CD14-positive monocyte (primary cell): ENCODE measurements at regions not wholly inside any gene's neighbourhood (a gene's known extent, or its start where the extent isn't known, plus 50 kb on each side); places are given as distances from the start of the nearest gene placed in this dataset.

Source experiments
- DNase-seq, 3 donors: peaks; one replicate each; pipeline ENCODE4 v3.0.0-alpha.2; 2011 to 2022
- H2AFZ ChIP-seq: 2 replicates; pipeline ENCODE4 v1.6.0; 2012; ENCODE audit warnings: mild to moderate bottlenecking, low read depth, low read length, inconsistent platforms; ENCODE audit not compliant: insufficient read depth, poor library complexity, severe bottlenecking
- H3K27ac ChIP-seq, 2 donors: 1 replicate in 1 of 2; 2 replicates in 1 of 2; pipeline ENCODE4 v1.5.1; 2012 to 2013; ENCODE audit warnings: low read length in 2 of 2, control low read depth in 1 of 2, inconsistent platforms in 1 of 2, low read depth in 1 of 2, mild to moderate bottlenecking in 1 of 2
- H3K27me3 ChIP-seq, 2 donors: one replicate each; pipeline versions ENCODE4 v1.6.0 to v1.6.1; 2011 to 2013; ENCODE audit warnings: low read length in 2 of 2; ENCODE audit not compliant: control insufficient read depth in 2 of 2, insufficient read depth in 2 of 2
- H3K36me3 ChIP-seq, 2 donors: replicated peaks in 1 of 2; 1 replicate in 1 of 2; 2 replicates in 1 of 2; pipeline versions ENCODE4 v1.5.1 to v1.6.1; 2012 to 2013; ENCODE audit warnings: low read length in 2 of 2, control low read depth in 1 of 2, inconsistent platforms in 1 of 2, mild to moderate bottlenecking in 1 of 2; ENCODE audit not compliant: insufficient read depth in 2 of 2, control insufficient read depth in 1 of 2
- H3K4me1 ChIP-seq, 2 donors: 1 replicate in 1 of 2; 2 replicates in 1 of 2; pipeline versions ENCODE4 v1.5.1 to v1.6.1; 2012 to 2013; ENCODE audit warnings: low read length in 2 of 2, control low read depth in 1 of 2, inconsistent platforms in 1 of 2, mild to moderate bottlenecking in 1 of 2, moderate library complexity in 1 of 2; ENCODE audit not compliant: insufficient read depth in 2 of 2, control insufficient read depth in 1 of 2
- H3K4me2 ChIP-seq: replicated peaks from 2 replicates; pipeline ENCODE3; 2012; ENCODE audit warnings: low read length, moderate library complexity, mild to moderate bottlenecking; ENCODE audit not compliant: poor library complexity, severe bottlenecking; ENCODE audit errors: extremely low read depth
- H3K4me3 ChIP-seq, 3 experiments: fragments of 200-600 bp in 1 of 3; sonication (generic) in 1 of 3; replicated peaks in 1 of 3; 1 replicate in 2 of 3; 2 replicates in 1 of 3; pipeline ENCODE4 v1.5.1; 2011 to 2013; ENCODE audit warnings: low read length in 3 of 3, mild to moderate bottlenecking in 3 of 3, control low read depth in 2 of 3, low read depth in 2 of 3, inconsistent platforms in 1 of 3, moderate library complexity in 1 of 3
- H3K79me2 ChIP-seq: 2 replicates; pipeline ENCODE4 v1.6.0; 2012; ENCODE audit warnings: mild to moderate bottlenecking, control low read depth, inconsistent platforms, low read length, moderate library complexity; ENCODE audit not compliant: insufficient read depth
- H3K9ac ChIP-seq: 2 replicates; pipeline ENCODE4 v1.6.0; 2017; ENCODE audit warnings: low read length, mild to moderate bottlenecking; ENCODE audit not compliant: insufficient read depth, poor library complexity, severe bottlenecking
- H3K9me3 ChIP-seq, 2 donors: replicated peaks in 1 of 2; 1 replicate in 1 of 2; 2 replicates in 1 of 2; pipeline versions ENCODE4 v1.5.1 to v1.6.1; 2012 to 2013; ENCODE audit warnings: low read length in 2 of 2, control low read depth in 1 of 2; ENCODE audit not compliant: control insufficient read depth in 1 of 2, insufficient read depth in 1 of 2
- H4K20me1 ChIP-seq: 2 replicates; pipeline ENCODE4 v1.6.0; 2012; ENCODE audit warnings: mild to moderate bottlenecking, low read length, control low read depth, moderate library complexity; ENCODE audit not compliant: insufficient read depth
- H3K27ac Mint-ChIP-seq, 7 donors: one replicate each; pipeline ENCODE4 v1.8.0; 2020; ENCODE audit warnings: mild to moderate bottlenecking in 7 of 7, mixed read lengths in 7 of 7, moderate library complexity in 6 of 7, inconsistent platforms in 2 of 7
- H3K27me3 Mint-ChIP-seq, 3 donors: one replicate each; pipeline ENCODE4 v1.8.0; 2021 to 2022; ENCODE audit warnings: low read depth in 3 of 3, mild to moderate bottlenecking in 3 of 3, mixed read lengths in 3 of 3, moderate library complexity in 3 of 3, inconsistent platforms in 1 of 3
- H3K36me3 Mint-ChIP-seq, 2 donors: one replicate each; pipeline ENCODE4 v1.8.0; 2020; ENCODE audit warnings: mixed read lengths in 2 of 2, inconsistent platforms in 1 of 2, mild to moderate bottlenecking in 1 of 2
- H3K4me1 Mint-ChIP-seq: one replicate; pipeline ENCODE4 v1.8.0; 2020; ENCODE audit warnings: mild to moderate bottlenecking, mixed read lengths
- H3K4me3 Mint-ChIP-seq, 2 donors: one replicate each; pipeline ENCODE4 v1.8.0; 2020; ENCODE audit warnings: mild to moderate bottlenecking in 2 of 2, mixed read lengths in 2 of 2, moderate library complexity in 1 of 2
- H3K9me3 Mint-ChIP-seq, 7 donors: one replicate each; pipeline ENCODE4 v1.8.0; 2020 to 2022; ENCODE audit warnings: mixed read lengths in 7 of 7, mild to moderate bottlenecking in 6 of 7, moderate library complexity in 6 of 7, inconsistent platforms in 2 of 7
- WGBS: methylation state at CpG from one replicate; pipeline ENCODE4 v1.1.5; 2013; ENCODE audit warnings: missing lambda C conversion rate; ENCODE audit not compliant: insufficient coverage; 5-methylcytosine and 5-hydroxymethylcytosine counted together
- intact Hi-C, 2 donors: fragments of 100-400 bp; cut with micrococcal nuclease; formaldehyde crosslinking; loops; one replicate each; pipeline versions ENCODE4 v1.15.0 to v1.15.1; 2023
- TF ChIP-seq, protein P1 (sequence below): fragments of 200-600 bp; IDR thresholded peaks from one replicate; pipeline ENCODE4 v1.8.0; 2022; ENCODE audit warnings: antibody characterized with exemption, mild to moderate bottlenecking

DNA sequence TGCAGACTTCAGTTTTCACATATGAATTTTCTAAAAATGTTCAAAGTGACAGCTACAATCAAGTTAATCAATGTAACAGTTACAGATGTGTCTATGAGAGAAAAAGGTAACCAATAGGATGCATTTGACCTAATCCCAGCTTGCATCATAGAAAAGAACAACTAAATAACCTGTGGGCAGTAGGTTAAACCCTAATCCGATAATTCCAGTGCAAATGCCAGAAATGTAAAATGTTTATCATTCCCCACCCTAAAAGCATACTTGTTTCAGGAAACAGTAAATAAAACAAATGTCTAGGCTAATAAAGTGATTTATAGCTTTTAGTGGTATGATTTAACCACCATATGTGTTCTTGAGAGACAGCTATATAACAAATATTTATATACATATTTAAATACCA lies 592.6 kb downstream of the PRELID2 start:
- no CpG with 5 or more reads among the region's 1 CpG for WGBS
- Histone ChIP-seq H3K9me3 (no peaks in the 10 kb centered on the region), H3K27me3 (no peaks in the 10 kb centered on the region), H2AFZ (no peak overlapping the region), H3K9ac (no peak overlapping the region), H3K4me2 (no peak overlapping the region), H3K36me3 (no peaks in the 10 kb centered on the region), H3K4me1 (no peaks in the 10 kb centered on the region), H3K27ac (no peak overlapping the region), H4K20me1 (no peaks in the 10 kb centered on the region), H3K4me3 (no peak overlapping the region), H3K79me2 (no peaks in the 10 kb centered on the region)
- no peaks in the 10 kb centered on the region for H3K36me3 Mint-ChIP-seq
- H3K27ac Mint-ChIP-seq = no peak overlapping the region
- no peaks in the 10 kb centered on the region for H3K4me1 Mint-ChIP-seq
- DNase-seq = no peak
- H3K27me3 Mint-ChIP-seq = no peaks in the 10 kb centered on the region
- no peak overlapping the region for H3K4me3 Mint-ChIP-seq
- intact Hi-C loops = no loop called here
- peaks cover 0 to 1% (median 0%) of the 10 kb centered on the region in 7 donors for H3K9me3 Mint-ChIP-seq
- TF ChIP-seq, protein P1, sequence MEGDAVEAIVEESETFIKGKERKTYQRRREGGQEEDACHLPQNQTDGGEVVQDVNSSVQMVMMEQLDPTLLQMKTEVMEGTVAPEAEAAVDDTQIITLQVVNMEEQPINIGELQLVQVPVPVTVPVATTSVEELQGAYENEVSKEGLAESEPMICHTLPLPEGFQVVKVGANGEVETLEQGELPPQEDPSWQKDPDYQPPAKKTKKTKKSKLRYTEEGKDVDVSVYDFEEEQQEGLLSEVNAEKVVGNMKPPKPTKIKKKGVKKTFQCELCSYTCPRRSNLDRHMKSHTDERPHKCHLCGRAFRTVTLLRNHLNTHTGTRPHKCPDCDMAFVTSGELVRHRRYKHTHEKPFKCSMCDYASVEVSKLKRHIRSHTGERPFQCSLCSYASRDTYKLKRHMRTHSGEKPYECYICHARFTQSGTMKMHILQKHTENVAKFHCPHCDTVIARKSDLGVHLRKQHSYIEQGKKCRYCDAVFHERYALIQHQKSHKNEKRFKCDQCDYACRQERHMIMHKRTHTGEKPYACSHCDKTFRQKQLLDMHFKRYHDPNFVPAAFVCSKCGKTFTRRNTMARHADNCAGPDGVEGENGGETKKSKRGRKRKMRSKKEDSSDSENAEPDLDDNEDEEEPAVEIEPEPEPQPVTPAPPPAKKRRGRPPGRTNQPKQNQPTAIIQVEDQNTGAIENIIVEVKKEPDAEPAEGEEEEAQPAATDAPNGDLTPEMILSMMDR = no peak

DNA sequence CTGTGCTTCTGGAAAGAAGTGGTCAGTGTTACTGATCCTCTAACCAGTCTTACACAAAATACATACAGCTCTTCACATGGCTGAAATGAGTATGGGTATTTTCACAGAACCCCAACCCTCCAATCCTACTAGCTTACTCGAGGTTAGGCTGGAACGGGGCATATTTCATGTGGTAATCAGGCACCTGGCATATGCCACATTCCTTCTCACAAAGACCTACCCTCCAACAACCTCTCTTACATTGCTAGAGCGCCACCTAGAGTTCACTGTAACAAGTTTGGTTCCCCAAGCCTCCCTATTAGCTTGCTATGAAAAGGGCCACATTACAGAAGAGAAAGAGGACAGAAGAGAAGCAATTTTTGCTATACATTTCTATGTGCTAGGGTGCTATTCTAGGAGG lies 597.3 kb downstream of the PRELID2 start:
- Histone ChIP-seq H4K20me1 (no peaks in the 10 kb centered on the region), H3K36me3 (no peaks in the 10 kb centered on the region), H3K9ac (no peak overlapping the region), H3K27me3 (no peaks in the 10 kb centered on the region), H2AFZ (no peak overlapping the region), H3K27ac (no peak overlapping the region), H3K4me1 (no peaks in the 10 kb centered on the region), H3K4me2 (no peak overlapping the region), H3K9me3 (no peaks in the 10 kb centered on the region), H3K79me2 (no peaks in the 10 kb centered on the region), H3K4me3 (no peak overlapping the region)
- no peak overlapping the region for H3K4me3 Mint-ChIP-seq
- peaks cover 0 to 2% (median 0%) of the 10 kb centered on the region in 3 donors for H3K27me3 Mint-ChIP-seq
- no peaks in the 10 kb centered on the region for H3K4me1 Mint-ChIP-seq
- WGBS = 11% methylated on average over 2 of the region's 3 CpGs
- intact Hi-C loops = no loop called here
- H3K9me3 Mint-ChIP-seq = no peaks in the 10 kb centered on the region
- H3K36me3 Mint-ChIP-seq = no peaks in the 10 kb centered on the region
- H3K27ac Mint-ChIP-seq = no peak overlapping the region
- DNase-seq = no peak
- TF ChIP-seq, protein P1 = no peak
